SK-N-MC (cell line): ENCODE measurements at regions not wholly inside any gene's neighbourhood (a gene's known extent, or its start where the extent isn't known, plus 50 kb on each side); places are given as distances from the start of the nearest gene placed in this dataset.

Source experiments
- EZH2 ChIP-seq: fragments of 200-600 bp; sonication (generic); IDR thresholded peaks from one replicate; pipeline ENCODE4 v1.6.1; 2017; ENCODE audit warnings: antibody characterized with exemption
- POLR2AphosphoS5 ChIP-seq: IDR thresholded peaks from 2 replicates; pipeline ENCODE4 v1.6.1; 2012; ENCODE audit warnings: mild to moderate bottlenecking, low read depth, low read length, borderline replicate concordance

- TF ChIP-seq EZH2: no peak
- TF ChIP-seq POLR2AphosphoS5: no peak
These were observed 506.5 kb downstream of the ISL1 start for GRCh38 chr5:51889703-51890102.
